WTC11 (cell line): ENCODE measurements at regions not wholly inside any gene's neighbourhood (a gene's known extent, or its start where the extent isn't known, plus 50 kb on each side); places are given as distances from the start of the nearest gene placed in this dataset.

Experiments used
- ATAC-seq: fragments of 200-7000 bp; cut with Tn5 transposase; 2 replicates; pipeline ENCODE4 v1.10.0; 2021; ENCODE audit warnings: mild to moderate bottlenecking, moderate library complexity
- CTCF ChIA-PET: fragments of 300-600 bp; sonication (Branson Sonifier 250); formaldehyde crosslinking; loops from one replicate; lab custom pipeline; 2021; ENCODE audit warnings: antibody characterized with exemption; lab: Charles Lee
- POLR2A ChIA-PET: fragments of 350-600 bp; sonication (Branson Sonifier 250); formaldehyde crosslinking; loops from one replicate; lab custom pipeline; 2021; ENCODE audit warnings: antibody characterized with exemption; lab: Charles Lee
- DNase-seq: peaks from one replicate; pipeline ENCODE4 v3.0.0; 2021; ENCODE audit warnings: low spot score
- H3K27ac Mint-ChIP-seq: 2 replicates; pipeline ENCODE4 v1.8.0; 2021; ENCODE audit warnings: mixed read lengths
- H3K27me3 Mint-ChIP-seq: 2 replicates; pipeline ENCODE4 v1.8.0; 2021; ENCODE audit warnings: low read depth, mild to moderate bottlenecking, moderate library complexity, mixed read lengths
- H3K36me3 Mint-ChIP-seq: 2 replicates; pipeline ENCODE4 v1.8.0; 2021; ENCODE audit warnings: mixed read lengths
- H3K4me1 Mint-ChIP-seq: 2 replicates; pipeline ENCODE4 v1.8.0; 2022; ENCODE audit warnings: mixed read lengths
- H3K4me3 Mint-ChIP-seq: 2 replicates; pipeline ENCODE4 v1.8.0; 2021; ENCODE audit warnings: mild to moderate bottlenecking, moderate library complexity, mixed read lengths
- H3K9me3 Mint-ChIP-seq: 2 replicates; pipeline ENCODE4 v1.8.0; 2021; ENCODE audit warnings: mixed read lengths
- AFF4 ChIP-seq: sonication (generic); formaldehyde crosslinking; IDR thresholded peaks from 2 replicates; pipeline ENCODE4 v1.8.1; 2023; ENCODE audit warnings: mild to moderate bottlenecking, missing genetic modification reagents, borderline replicate concordance
- ATF1 ChIP-seq: sonication (generic); formaldehyde crosslinking; IDR thresholded peaks from 2 replicates; pipeline ENCODE4 v1.8.1; 2023; ENCODE audit warnings: mild to moderate bottlenecking, moderate library complexity, missing genetic modification reagents
- CBFB ChIP-seq: sonication (generic); formaldehyde crosslinking; IDR thresholded peaks from 2 replicates; pipeline ENCODE4 v1.8.1; 2022; ENCODE audit warnings: mild to moderate bottlenecking, low read depth, missing genetic modification reagents
- CDX4 ChIP-seq: fragments of 250-450 bp; sonication (Bioruptor Pico); IDR thresholded peaks from 2 replicates; pipeline ENCODE4 v1.9.0; 2021; ENCODE audit warnings: moderate library complexity, mild to moderate bottlenecking, inconsistent platforms, borderline replicate concordance
- CREB1 ChIP-seq: sonication (generic); formaldehyde crosslinking; IDR thresholded peaks from 2 replicates; pipeline ENCODE4 v1.8.0; 2023; ENCODE audit warnings: mild to moderate bottlenecking, missing genetic modification reagents
- E2F1 ChIP-seq: sonication (generic); formaldehyde crosslinking; IDR thresholded peaks from 2 replicates; pipeline ENCODE4 v1.8.0; 2022; ENCODE audit warnings: mild to moderate bottlenecking, missing genetic modification reagents
- E2F4 ChIP-seq: sonication (generic); formaldehyde crosslinking; IDR thresholded peaks from 2 replicates; pipeline ENCODE4 v1.8.1; 2022; ENCODE audit warnings: low read depth, mild to moderate bottlenecking, moderate library complexity, missing genetic modification reagents, borderline replicate concordance
- GTF2I ChIP-seq: fragments of 250-450 bp; sonication (Bioruptor Pico); conservative IDR thresholded peaks from 2 replicates; pipeline ENCODE4 v1.4.0; 2021; ENCODE audit warnings: mild to moderate bottlenecking
- STAT6 ChIP-seq: sonication (generic); formaldehyde crosslinking; conservative IDR thresholded peaks from 2 replicates; pipeline ENCODE4 v1.8.1; 2023; ENCODE audit warnings: mild to moderate bottlenecking, low read depth, missing genetic modification reagents, moderate library complexity
- ZNF532 ChIP-seq: fragments of 250-450 bp; sonication (Bioruptor Pico); IDR thresholded peaks from 2 replicates; pipeline ENCODE4 v1.9.0; 2021; ENCODE audit warnings: mild to moderate bottlenecking, borderline replicate concordance
- TF ChIP-seq, protein P1 (sequence below): sonication (generic); formaldehyde crosslinking; IDR thresholded peaks from 2 replicates; pipeline ENCODE4 v1.8.1; 2023; ENCODE audit warnings: mild to moderate bottlenecking, moderate library complexity, missing genetic modification reagents

DNA sequence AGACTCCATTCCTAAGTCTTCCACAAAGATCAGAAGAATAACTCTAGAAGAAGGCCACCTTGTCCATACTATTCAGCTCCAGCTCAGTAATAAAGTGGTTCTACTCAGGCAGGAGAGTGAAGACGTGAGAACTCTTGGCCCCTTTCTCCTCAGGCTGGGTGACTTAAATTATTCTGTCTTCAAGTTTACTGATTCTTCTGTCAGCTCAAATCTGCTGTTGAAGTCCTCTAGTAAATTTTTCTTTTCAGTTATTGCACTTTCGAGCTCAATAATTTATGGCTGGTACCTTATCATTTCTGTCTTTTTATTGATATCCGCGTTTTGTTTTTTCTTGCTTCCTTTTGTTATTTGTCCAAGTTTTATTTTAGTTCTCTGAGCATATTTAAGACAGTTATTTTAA, 922.3 kb upstream of the PCDH9 start:
- H3K4me3 Mint-ChIP-seq, result no peak overlapping the region
- H3K9me3 Mint-ChIP-seq, result peaks cover 25% of the 10 kb centered on the region

More for the DNA sequence above, 922.3 kb upstream of the PCDH9 start:
- TF ChIP-seq ATF1 (CRISPR knock-in tag) (no peak), ZNF532 (CRISPR knock-in tag) (no peak), CREB1 (no peak), CBFB (CRISPR knock-in tag) (no peak), AFF4 (CRISPR knock-in tag) (no peak), E2F4 (CRISPR knock-in tag) (no peak), CDX4 (CRISPR knock-in tag) (no peak), STAT6 (CRISPR knock-in tag) (no peak), E2F1 (CRISPR knock-in tag) (no peak), GTF2I (CRISPR knock-in tag) (no peak)
- TF ChIP-seq, protein P1, sequence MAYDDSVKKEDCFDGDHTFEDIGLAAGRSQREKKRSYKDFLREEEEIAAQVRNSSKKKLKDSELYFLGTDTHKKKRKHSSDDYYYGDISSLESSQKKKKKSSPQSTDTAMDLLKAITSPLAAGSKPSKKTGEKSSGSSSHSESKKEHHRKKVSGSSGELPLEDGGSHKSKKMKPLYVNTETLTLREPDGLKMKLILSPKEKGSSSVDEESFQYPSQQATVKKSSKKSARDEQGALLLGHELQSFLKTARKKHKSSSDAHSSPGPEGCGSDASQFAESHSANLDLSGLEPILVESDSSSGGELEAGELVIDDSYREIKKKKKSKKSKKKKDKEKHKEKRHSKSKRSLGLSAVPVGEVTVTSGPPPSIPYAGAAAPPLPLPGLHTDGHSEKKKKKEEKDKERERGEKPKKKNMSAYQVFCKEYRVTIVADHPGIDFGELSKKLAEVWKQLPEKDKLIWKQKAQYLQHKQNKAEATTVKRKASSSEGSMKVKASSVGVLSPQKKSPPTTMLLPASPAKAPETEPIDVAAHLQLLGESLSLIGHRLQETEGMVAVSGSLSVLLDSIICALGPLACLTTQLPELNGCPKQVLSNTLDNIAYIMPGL (CRISPR knock-in tag), result no peak
- ChIA-PET CTCF (no interaction called here), POLR2A (no interaction called here)
- Mint-ChIP-seq H3K27me3 (no peaks in the 10 kb centered on the region), H3K27ac (no peak overlapping the region), H3K4me1 (no peaks in the 10 kb centered on the region), H3K36me3 (peaks cover 4% of the 10 kb centered on the region)
- ATAC-seq (no peak), DNase-seq (no peak)
